SIG-M5 treated with dmso at 0.1 percent for 504 hours (cell line): ENCODE measurements at regions not wholly inside any gene's neighbourhood (a gene's known extent, or its start where the extent isn't known, plus 50 kb on each side); places are given as distances from the start of the nearest gene placed in this dataset.

Experiments used
- DNase-seq: peaks from one replicate; lab custom pipeline; 2025; ENCODE audit not compliant: unreplicated experiment; lab: John Stamatoyannopoulos, UW

DNA sequence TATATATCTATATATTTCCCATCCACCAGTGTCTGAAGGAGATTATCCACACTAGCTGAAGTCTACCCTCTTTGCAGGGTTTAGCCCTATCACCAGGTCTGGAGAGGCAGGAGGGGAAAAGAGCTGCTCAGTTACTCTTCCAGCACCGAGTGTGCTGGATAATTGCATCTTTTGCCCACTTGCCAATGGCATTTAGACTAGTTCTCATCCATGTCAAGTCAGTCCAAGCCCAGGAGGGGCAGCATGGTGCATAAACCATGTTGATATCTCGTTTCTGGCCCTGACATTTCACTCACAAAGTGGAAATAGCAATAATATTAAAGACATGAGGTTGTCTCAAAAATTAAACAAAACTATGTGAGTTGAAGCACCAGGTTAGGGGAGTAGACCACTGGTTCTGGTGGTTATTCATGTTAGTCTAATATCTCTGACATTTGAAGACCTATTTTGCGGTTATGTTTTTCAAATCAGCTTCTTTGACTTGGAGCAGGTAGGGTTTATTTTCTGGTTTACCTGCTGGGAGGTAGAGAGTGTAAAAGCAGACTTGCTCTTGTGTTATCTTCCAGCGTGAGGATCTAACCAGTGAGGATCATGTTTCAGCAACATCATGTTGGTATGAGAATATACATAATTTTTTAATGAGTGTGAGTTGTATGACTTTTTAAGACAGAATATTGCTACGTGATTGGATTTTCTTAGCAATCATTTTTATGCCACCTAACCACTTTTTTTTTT lies 273.2 kb upstream of the KIRREL3 start:
- DNase-seq, result no peak

DNA sequence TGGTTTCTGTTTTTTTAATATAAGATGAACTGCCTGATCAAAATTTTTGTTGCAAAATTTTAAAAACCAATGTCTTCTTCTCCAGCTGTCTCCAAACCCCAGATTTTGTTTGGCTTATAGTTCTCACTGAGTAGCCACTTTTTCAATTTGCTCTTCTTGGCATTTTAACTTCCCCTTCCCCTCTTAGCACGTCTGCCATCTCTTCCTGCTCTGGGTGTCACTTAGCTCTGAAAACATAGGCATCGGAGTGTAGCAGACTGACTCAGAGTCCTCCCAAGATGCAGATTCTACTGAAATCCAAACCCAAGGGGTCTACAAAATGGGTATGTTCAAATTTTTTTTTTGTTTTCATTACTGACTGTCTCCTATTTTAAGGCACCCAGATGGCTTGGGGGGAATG lies 270.3 kb upstream of the KIRREL3 start:
- DNase-seq, result no peak

DNA sequence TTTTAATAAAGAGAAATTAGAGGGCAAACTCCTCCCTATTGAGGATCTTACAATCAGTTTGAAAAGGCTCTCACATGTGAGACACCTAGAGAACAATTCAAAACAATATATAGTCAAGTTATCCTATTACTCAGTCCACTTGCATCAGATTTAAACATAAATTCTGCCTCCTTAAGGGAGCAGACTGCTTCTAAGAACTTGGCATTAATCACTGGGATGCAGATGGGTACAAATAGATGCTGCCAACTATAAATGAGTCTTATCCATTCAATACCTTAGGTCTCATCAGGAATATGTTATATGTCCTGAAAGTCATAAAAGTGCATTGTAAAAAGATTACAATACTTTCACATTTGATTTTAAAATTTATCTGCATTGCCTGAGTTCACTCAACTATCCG lies 269.3 kb upstream of the KIRREL3 start:
- DNase-seq, result no peak

DNA sequence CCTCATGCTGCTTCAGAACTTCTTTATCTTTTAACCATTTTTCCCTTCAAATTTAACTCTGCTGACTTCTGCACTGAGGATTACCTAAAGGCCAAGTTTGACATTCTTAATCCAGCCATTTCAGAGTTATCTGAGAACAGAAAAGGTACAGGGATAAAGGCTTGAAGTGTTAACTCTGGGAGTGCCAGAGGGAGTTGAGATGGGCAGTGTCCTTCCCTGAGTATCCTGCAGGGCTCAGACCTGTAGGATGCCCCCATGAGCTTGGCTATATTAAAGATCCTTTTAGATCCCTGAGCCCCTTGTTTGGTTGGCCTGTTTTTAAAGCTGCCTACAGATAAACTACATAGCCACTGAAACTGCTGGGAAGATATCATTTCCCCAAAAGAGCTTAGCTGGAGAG lies 268.4 kb upstream of the KIRREL3 start:
- no peak for DNase-seq

DNA sequence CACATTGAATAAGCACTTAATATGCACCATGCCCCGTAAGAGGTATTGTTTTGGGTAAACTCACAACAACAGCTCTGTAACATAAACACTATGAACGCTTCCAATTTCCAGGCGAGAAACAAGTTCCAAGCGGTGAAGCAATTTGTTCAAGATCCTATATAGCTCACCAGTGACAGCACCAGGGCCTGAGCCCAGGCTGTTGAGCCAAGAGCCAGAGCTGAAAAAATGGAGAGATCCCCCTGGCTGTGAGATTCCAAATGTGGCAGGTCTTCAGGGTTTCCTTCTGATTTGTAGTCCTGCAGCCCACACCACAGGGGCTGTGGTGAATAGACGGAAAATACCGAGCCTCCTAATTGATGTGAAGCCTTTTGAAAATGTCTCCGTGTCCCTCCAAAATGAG lies 268.0 kb upstream of the KIRREL3 start:
- no peak for DNase-seq

DNA sequence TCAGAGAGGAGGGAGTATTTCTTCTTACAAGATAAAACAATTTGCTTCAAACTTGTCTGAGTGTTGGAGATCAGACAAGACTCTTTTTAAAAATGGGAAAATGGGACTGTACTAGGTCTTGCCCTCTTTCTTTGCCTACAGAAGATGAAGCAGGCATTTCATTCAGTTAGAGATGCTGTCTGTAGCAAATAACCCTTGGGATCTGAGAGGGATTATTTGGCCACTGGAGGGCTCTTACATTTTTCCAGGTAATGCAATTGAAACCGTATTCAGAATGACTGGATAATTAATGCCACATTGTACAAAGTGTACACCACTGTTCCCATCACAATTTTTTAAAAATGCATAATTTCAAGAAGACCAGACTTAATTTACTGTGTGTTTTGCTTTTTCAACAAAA lies 258.5 kb upstream of the KIRREL3 start:
- no peak for DNase-seq

DNA sequence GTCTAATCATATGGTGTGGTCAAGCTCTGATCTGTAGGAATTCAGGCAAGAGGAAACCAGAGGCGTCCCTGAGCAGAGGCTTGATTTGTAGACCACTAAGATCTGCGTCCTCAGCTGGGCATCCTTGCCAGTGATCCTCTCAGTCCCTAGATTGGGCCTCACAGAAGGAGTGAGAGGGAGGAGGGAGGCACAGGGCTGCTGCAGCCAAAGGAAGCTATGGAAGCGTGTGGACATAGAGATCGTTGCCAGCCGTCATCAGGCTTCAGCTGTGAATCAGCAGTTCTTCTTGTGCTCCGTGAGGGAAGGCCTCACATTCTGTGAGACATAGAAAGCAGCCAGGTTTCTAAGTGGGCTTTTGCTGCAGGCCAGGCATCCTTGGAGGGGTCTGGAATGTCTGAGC lies 254.6 kb upstream of the KIRREL3 start:
- no peak for DNase-seq

DNA sequence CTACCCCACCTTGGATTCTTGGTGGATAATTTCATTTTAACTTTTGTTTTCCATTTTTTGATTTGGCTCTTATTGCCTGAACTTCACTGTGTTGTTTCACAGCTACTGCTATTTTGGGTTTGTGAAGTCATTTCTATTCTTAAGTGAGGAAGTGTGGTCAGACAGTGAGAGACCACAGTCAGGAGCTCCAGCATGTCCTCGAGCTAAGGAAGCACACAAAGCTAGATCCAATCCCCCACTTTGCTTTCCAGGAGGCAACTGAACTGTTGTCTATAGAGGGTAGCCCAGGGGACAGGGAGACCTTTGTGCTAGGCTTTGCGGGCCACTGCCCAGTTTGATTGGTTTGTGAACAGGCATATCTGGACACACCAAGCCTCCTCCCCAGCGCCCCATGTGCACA lies 251.8 kb upstream of the KIRREL3 start:
- no peak for DNase-seq

DNA sequence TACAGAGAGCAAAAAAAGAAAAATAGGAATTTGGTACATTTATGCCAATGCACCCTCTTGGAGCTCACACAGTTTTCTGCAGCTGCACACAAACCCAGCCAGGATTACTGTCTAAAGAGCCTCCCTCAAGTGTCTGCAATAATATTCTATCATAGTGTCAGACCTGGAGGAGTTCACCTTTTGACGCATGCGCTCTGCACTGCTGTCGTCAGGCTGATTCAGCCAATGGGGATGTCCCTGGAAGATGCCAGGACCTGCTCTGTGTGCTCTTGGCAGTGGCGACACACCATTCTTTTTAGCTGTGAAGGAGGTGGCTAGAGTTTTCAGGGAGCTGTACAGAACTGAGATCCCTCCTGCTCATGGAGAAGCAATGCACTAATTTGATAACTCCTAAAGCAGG lies 249.0 kb upstream of the KIRREL3 start:
- DNase-seq, result no peak

DNA sequence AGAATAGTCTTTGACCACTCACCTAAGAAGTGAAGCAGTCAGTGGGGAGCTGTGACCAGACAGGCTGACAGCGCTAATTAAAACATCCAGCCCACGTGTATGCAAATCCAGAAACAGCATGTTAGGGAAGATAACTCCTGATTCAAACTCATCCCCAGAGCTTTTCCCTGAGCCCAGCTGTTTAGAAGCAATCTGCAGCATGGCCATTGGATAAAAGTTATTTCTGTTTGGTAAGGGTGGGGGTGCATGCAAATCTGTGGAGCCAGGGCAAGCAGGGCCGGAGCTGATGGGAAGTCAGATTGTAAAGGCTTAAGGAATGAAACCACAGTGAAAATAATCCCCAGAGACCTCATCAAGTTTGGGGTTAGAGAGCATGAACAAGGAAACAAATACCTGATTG lies 247.9 kb upstream of the KIRREL3 start:
- no peak for DNase-seq

DNA sequence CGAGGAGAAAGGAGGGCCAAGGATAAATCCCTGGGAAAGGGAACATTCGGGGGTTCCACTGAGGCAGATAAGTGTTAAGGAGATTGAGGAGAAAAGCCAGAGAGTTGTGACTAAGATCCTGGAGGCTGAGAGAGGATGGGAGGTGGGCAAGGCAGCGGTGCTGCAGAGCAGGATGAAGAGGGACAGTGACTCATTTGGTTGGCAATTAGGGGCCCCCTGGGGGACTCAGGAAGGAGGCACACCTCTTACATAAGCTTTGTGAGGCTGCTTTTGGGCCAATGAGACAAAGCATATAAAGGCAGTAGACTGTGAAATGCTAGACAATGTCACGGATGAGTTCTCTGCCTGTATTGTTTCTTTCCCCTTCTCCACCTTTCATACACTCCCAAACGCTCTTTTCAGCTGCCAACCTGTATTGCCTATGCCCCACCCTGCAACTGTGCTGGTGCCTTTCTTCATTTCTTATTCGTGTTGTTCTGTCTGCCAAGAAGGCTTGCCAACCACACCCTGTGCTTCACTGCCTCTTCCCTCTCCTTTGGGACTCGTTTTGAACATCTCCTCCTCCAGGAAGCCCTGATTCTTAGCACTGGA lies 246.8 kb upstream of the KIRREL3 start:
- DNase-seq, result no peak

DNA sequence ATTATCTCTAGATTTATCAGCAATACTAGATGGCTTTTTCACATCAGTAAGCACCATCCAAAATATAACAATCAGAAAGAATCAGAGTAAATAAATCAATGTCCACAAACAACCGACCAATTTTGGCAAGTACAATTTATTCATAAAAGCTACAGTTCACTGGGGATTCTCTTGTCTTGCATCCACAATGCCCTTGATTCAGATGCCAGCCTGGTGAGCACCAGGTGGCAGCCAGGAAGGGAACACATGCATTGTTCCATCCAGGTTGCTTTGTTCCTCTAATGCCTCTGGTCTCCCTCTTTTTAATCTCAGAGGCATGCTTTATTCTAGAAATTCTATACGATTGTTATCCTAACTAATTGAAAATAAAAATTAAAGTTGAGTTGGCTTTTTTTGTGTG lies 242.1 kb upstream of the KIRREL3 start:
- no peak for DNase-seq

DNA sequence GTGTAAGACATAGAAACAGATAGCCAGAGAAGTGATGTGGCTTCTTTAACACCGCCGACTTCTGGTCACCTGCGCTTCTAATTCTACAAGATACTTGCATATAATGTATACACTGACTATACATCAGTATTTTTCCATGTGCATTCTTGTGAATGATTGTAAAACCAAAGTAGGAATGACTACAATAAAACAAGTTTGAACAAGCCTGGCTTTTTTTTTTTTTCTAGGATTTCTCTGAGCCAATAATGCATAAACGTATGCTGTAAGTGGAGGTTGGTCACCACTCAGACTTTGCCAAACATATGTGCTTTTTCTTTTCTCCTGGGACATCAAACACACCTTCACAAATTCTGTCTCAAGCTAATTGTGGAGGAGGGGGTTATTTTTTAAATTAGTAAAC lies 237.8 kb upstream of the KIRREL3 start:
- DNase-seq, result no peak

DNA sequence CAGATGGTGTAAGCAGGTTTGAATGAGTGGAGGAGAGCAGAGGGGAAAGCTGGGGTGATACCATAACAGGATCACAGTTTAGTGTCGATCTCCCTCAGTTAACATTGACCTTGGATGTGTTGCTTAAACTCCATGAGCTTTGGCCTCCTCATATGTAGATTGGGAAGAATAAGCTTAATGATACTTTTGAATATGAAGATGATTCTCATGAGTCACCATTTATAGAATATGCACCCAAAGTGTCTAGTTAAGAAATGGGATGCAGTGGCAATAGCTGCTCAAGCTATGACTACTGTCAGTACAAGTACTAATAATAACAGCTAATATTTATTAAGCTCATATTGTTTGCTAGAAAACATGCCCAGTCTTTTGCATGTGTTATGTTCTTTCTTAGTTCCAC lies 236.2 kb upstream of the KIRREL3 start:
- DNase-seq, result no peak

DNA sequence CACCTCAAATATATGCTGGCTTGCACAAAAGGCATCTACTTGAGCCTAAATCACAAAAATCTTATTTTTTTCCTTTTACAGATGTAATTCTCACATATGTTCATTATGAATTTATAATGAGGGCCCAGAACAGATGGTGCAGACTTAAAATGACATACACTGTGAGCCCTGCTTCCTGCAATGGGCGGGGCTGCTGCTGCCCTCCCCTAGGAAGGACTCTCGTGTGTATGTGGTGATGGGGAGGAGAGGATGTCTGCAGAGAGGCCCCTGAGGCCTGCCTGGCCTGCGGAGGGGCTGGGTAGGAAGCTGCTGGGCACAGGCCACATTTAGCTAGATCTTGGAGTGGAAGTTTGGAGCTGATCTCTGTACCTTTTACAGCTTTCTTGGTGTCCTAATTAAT lies 233.4 kb upstream of the KIRREL3 start:
- DNase-seq, result no peak

DNA sequence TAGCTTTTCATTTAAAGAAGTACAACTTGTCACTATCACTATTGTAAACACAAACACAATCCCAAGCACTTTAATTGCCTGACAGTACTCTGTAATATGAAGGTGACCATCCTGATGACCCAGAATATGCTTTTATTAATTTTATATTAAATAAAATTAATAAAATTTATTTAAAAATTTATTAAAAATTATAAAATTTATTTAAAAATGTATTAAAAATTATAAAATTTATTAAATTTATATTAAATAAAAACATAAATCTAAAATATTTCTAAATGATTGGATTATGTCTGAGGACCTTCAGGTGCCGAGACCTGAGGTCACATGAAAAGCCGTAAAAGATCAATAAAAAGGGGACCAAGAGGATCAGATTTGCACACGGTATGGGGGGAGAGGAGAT lies 229.8 kb upstream of the KIRREL3 start:
- DNase-seq, result no peak

DNA sequence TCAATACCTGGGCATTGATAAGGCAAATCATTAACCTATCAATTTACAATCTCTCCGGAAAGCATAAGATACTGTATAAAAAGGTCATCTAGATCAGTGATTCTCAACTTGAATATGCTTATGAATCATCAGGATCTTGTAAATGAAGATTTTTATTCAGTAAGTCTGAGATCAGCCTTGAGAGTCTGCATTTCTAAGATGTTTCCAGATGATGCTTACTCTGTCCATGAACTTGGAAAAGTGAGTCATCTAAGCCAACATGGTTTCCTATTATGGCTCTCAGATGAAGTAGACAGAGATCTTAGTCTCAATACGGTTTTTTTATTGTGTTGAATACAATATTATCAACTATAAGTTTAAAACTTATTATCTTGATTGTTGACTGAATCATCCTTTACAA lies 226.4 kb upstream of the KIRREL3 start:
- DNase-seq, result no peak

DNA sequence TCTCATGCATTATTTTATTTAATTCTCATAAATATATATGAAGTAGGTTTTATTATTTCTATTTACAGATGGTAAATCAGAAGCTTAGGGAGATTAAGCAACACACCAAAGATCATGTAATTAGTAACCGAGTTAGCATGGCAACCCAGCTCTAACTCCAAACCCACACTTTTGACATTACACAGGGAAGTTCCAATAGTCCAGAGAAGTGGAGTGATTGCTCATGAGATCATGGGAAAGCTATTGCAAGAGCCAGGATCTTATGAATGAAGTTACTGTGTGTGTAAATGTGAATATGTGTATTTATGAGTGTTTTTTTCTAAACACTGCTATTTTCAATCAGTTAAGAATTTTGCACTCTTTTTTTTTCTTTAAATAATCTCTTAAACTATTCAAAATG lies 225.8 kb upstream of the KIRREL3 start:
- DNase-seq, result no peak

DNA sequence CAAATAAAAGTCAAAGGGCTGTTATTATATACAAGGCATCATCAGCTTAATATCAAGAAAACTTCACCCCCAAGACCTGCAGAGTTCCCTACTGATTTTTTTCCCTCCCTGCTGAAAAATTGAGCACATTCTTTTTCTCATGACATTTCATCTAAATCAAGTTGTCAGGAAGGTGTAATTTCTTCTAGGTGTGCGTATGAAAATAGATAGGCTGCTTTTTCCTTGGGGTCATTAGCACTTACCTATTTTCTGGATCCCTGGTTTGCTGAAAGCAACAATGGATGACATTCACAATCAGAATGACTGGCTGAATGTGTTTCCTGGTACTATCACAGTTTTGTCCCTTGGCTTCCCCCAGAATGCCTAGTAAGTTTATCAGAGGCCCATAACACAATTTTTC lies 225.0 kb upstream of the KIRREL3 start:
- no peak for DNase-seq

DNA sequence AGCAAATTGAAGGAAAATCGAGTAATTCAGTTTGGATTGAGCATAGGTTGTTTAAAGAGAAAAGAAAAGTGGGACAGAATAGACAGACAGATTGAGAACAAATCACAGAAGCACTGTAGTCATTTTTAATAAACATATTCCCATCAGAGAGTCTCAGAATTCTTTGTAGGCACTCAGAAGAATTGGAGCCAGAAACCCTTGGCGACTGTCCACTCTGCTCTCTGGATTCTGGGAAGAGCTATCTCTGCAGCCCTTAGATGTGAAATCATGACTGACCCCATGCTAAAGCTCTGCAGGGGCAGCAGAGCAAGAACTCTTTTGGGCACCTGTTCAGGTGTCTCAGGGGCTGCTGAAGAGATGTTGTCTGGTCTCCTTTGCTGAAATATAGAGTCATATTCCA lies 223.7 kb upstream of the KIRREL3 start:
- no peak for DNase-seq

DNA sequence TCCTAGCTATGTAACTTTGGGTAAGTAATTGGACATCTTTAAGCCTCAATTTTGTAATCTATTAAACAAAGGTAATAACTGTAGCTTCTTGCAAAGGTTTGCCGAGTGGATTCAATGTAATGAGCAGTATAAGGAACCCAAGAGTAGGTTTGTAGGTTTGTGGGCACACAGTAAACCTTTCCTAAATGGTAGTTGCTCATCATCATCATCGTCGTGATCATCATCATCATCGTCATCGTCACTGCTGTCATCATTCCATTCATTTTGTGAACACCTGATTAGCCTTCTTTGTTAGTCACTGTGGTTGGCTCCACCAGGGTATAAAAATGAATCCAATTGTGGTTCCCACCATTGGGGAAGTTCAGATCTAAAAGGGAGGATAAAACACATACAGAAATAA lies 223.1 kb upstream of the KIRREL3 start:
- no peak for DNase-seq

DNA sequence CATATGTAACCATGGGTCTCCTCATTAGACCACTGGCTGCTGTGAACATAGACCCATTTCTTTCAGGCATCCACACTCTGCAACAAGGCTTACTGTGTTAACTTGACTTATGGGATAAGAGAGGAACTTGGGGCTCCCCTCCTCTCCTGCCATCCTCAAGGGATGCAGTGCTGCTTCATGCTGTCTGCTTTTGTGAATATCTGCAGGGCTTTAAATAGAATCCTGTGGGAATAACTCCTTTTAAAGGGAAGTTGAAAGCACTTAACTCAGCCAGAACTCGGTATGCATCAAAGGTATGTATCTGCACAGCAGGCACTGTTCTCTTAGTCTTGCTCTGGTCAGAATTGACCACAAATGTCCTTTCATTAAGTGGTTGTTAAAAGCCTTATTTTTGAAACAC lies 222.5 kb upstream of the KIRREL3 start:
- DNase-seq, result no peak

DNA sequence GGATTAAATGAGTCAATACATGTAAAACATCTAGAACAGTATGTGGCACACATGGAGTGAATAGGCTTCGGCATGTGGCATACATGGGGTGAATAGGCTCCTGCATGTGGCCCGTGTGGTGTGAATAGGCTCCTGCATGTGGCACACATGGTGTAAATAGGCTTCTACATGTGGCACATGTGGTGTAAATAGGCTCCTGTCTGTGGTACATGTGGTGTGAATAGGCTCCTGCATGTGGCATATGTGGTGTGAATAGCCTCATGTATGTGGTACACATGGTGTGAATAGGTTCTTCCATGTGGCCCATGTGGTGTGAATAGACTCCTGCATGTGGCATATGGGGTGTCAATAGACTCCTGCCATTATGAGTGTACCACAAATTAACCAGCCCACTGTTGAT lies 219.1 kb upstream of the KIRREL3 start:
- DNase-seq, result no peak
